ENCODE measurements at regions not wholly inside any gene's neighbourhood (a gene's known extent, or its start where the extent isn't known, plus 50 kb on each side); places are given as distances from the start of the nearest gene placed in this dataset.
"Not testable (repeated sequence)": the region's sequence is repeated elsewhere in the genome, so short reads cannot be mapped to it uniquely, and the experiment has no call there.

GRCh38 chr9:40906879-40907278, 221.6 kb downstream of the FOXD4L6 start:
- DNase-seq: not testable (repeated sequence)

GRCh38 chr9:40892315-40892714, 236.2 kb downstream of the FOXD4L6 start:
- DNase-seq: not testable (repeated sequence)

- DNase-seq: not testable (repeated sequence)
Observed at GRCh38 chr9:40885858-40886257, 242.6 kb downstream of the FOXD4L6 start.

GRCh38 chr9:40884902-40885490, 243.5 kb downstream of the FOXD4L6 start:
- not testable (repeated sequence) for DNase-seq

GRCh38 chr9:40884072-40884901, 244.2 kb downstream of the FOXD4L6 start:
- DNase-seq: no peak

DNA sequence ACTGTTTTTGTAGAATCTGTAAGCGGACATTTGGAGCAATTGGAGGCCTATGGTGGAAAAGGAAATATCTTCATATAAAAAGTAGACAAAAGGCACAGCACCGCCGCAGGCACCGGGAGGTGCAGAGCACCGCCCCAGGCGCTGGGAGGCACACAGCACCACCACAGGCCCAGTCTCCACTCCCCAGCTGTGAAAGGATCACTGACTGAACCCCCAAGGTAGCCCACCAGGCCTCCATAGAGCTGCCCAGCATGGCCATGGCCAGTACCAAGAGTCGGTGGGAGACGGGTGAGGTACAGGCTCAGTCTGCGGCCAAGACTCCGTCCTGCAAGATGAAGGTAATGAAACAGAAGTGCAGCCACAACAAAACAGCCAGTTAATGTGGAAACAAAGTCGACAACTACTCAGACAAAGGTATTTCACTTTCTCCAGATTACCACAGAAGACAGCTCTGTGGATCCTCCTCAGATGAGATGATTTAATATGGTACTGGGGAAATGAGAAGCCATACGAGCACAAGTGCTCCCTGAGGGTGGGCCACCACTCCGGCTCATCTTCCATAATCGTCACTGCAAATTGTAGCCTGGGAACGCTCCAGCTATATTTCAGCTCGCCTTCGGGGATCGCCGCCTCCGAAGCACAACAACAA, 244.9 kb downstream of the FOXD4L6 start:
- not testable (repeated sequence) for DNase-seq

DNA sequence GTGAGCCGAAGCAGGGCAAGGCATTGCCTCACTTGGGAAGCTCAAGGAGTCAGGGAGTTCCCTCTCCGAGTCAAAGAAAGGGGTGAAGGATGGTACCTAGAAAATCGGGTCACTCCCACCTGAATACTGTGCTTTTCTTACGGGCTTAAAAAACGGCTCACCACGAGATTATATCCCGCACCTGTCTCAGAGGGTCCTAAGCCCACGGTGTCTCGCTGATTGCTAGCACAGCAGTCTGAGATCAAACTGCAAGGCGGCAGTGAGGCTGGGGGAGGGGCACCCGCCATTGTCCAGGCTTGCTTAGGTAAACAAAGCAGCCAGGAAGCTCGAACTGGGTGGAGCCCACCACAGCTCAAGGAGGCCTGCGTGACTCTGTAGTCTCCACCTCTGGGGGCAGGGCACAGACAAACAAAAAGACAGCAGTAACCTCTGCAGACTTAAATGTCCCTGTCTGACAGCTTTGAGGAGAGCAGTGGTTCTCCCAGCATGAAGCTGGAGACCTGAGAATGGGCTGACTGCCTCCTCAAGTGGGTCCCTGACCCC, 254.7 kb downstream of the FOXD4L6 start:
- not testable (repeated sequence) for DNase-seq

DNA sequence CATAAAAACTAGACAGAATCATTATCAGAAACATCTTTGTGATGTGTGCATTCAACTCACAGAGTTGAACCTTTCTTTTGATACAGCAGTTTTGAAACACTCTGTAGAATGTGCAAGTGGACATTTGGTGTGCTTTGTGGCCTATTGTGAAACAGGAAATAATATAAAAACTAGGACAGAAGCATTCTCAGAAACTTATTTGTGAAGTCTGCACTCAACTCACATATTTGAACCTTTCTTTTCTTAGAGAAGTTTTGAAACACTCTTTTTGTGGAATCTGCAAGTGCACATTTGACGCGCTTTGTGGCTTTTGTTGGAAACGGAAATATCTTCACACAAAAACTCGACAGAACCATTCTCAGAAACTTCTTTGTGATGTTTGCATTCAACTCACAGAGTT, 260.0 kb downstream of the FOXD4L6 start:
- not testable (repeated sequence) for DNase-seq

Data from right lung (tissue), 2 donors.